Stromal cell of bone marrow (primary cell): ENCODE measurements at regions not wholly inside any gene's neighbourhood (a gene's known extent, or its start where the extent isn't known, plus 50 kb on each side); places are given as distances from the start of the nearest gene placed in this dataset.
"Not testable (repeated sequence)": the region's sequence is repeated elsewhere in the genome, so short reads cannot be mapped to it uniquely, and the experiment has no call there.

Experiments
- DNase-seq: peaks from one replicate; pipeline ENCODE4 v3.0.0-alpha.2; 2012; ENCODE audit warnings: low read depth

DNA sequence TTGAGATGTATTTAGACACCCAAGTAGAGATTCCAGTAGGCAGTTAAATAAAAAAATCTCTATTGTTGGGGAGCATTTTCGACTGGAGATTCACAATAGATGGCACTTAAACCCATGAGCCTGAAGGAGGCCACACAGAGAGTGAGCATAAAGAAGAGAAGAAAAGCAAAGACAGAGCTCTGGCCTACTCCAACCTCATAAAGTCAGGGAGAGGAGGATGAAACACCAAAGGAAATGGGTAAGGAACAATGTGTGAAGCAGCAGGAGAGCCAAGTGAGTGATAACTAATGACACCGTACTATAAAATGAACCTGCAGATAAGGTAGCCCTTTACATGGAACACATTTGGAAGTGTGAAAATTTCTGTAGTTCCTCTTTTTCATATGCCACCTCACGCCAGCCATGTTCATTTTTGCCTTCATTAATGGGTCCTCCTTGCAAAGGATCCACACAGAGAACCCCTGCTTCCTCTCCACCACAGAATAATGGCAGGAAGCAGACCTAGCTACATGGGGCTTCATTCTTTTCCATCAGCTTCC is 150.0 kb upstream of the SYT10 start:
- no peak for DNase-seq

DNA sequence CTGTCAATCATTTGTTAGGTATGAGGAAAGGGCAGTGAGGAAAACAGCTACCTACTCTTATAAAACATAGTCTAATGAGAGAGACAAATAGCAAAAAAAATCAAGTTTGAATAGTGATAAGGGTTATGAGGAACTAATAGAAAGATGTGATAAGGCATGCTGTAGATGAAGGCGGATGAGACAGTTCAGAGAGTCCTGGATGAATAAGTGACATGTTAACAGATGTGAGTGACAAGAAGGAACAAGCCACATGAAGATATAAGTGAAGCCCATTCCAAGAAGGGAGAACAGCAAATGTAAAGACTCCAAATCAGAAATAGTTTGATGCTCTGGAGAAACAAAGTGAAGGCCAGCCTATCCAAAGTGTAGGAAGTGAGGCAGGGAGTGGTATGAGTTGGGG is 154.1 kb upstream of the SYT10 start:
- DNase-seq, result no peak

DNA sequence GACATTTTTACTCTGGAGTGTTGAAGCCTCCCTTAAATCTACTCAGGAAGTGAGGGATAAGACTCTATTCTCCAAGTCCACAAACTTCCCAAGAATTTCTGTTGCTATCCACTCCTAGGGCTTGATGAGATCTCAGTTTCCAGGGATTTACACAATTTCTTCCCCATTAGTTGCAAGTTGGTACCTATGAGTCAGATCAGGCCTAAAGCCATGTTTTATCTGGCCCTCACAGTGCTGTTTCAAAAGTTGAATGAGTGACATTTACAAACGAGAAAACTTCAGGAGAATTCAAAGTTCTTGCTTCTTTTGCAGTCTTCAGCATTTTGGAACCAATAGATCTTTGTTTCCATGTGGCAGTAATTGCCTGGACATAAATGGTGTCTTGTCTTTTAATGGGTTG is 156.4 kb upstream of the SYT10 start:
- DNase-seq, result peak; percentile 47

- no peak for DNase-seq
These were observed 157.2 kb upstream of the SYT10 start for GRCh38 chr12:33596814-33597213.

DNA sequence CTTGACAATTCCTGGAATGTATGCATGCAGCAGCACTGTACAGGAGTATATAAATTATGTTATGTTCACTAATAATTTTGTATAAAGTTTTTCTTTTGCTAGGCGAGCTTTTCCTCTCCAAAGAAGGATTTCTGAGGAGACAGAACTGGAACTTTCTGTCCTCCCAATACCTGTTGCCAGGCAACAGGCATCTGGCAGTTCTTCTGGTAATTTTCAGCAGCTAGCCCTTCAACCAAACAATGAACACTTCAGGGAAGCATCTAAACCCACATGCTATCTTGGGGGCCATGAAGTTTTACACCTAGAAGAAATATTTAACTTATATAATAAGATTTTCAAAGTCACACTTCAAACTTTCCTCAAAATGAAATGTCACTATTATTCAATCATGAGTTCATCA is 162.9 kb upstream of the SYT10 start:
- DNase-seq, result no peak

- DNase-seq, result no peak
These were observed 166.1 kb upstream of the SYT10 start for GRCh38 chr12:33605757-33606156.

- no peak for DNase-seq
These were observed 170.3 kb upstream of the SYT10 start for GRCh38 chr12:33609910-33610309.

GRCh38 chr12:33614630-33615029 is 175.0 kb upstream of the SYT10 start:
- no peak for DNase-seq

GRCh38 chr12:33617218-33617617 is 177.6 kb upstream of the SYT10 start:
- no peak for DNase-seq

DNA sequence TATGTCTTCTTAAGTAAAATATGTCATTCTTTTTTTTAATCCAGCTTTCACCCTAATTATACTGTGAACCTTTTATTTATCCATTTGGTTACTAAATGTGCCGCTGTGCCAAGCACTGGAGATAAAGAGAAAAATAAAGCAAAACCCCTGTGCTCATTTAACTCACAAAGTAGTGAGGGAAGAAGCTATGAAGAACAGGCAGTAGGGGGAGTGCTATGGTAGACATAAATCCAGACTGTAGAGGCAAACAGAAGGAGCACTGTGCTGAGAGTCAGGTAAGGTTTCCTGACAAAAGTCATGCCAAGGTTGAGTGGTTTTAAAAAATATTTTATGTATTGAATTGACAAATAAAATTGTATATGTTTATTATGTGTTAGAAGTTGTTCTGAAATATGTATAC is 188.5 kb upstream of the SYT10 start:
- DNase-seq, result no peak

DNA sequence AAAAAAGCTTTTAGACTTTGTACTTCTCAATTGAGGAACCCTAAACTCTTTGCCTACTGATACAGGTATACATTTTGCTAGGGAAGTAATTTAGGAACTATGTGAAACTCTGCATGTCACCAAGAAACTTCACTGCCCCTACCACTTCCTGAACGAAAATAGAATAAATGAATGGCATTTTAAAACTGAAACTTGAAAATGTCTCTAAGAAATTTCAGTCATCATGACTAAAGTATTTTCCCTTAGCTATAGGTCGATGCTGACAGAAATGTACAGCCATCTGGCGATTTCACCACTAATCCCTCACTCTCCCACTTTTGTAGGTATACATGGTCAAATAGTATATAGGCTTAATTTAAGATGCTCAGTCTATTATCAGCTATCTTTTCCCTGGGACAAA is 194.9 kb upstream of the SYT10 start:
- no peak for DNase-seq

- not testable (repeated sequence) for DNase-seq
These were observed 197.3 kb upstream of the SYT10 start for GRCh38 chr12:33636930-33637329.

DNA sequence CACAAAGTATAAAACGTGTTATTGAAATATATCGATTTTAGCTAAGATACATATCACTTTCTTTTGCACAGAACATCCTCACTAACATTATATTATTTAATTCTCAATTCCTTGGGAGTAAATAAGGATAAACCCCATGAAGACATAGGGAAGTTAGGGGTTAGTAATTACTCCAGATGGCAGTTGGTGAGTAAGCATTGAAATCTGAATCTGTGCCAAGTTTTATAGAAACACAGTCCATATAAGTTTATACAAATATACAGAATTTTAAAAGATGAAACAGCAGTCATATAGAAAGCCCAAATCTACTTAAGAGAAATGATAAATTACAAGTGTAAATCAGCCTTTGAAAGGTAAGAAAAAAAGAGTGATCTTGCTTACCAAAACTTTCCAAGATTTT is 200.4 kb upstream of the SYT10 start:
- no peak for DNase-seq

GRCh38 chr12:33649992-33650391 is 210.4 kb upstream of the SYT10 start:
- no peak for DNase-seq

DNA sequence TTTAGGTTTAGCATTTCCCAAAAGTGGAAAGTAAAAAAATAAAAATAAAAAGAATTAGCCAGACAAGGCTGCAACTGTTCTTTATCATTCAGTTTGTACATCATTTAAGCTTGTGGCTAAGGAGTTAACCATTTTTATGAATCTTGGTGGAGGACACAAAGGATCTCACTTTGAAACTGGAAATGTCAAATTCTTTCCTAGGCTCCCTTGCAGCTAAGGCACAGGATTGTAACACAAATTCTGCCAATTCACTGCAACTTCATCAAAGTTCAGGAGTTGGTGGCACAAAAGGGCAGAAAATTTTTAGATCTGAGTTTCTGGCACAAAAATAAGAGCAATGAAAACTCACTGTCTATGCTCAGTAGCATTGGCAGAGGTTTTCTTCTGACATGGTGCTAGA is 211.2 kb upstream of the SYT10 start:
- no peak for DNase-seq

GRCh38 chr12:33653362-33653761 is 213.7 kb upstream of the SYT10 start:
- DNase-seq, result no peak

DNA sequence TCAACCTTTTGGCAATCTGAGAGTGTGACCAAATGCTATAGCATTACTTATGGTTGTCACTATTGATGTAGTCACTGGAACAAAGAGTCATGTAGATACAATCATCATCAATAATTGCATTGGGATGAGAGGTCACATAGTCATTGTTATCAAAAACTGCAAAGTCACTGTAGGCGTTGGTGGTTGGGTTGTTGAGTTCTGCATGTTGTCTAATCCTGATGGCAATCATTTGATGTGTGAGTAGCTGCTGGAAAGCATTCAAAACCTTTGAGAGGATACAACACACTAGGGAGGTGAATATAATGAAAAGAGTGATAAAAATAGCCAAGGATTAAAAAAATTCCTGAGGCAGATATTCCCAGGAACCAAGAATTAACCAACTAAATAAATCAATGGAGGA is 214.7 kb upstream of the SYT10 start:
- DNase-seq, result no peak

DNA sequence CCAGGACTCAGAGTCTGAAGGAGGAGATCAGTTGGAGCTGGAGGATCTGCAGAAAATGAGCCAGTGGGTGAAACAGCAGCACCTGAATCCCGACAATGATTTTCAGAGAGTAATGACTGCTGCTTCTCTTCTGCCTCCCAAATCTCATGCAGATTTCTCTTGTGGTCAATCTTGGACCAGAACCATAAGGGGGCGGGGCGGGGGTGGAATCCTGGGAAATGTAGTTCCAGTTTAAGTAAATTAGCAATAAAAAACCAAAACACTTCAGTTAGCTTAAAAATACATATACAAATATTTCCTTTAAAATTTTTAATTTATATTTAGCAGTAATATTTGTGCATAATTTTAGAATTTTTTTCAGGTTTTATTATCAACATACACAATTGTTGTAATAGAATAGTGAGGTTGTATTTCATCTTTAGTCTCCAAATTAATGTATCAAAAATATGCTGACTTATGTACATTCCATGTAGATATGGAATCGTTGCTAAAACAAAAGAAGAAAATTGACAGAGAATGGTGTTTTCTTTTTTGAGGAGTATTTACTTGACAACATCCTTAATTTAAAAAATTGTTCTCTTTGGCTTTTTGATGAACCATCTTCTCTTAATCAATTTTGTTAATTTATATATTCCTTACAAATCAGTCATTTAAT is 223.5 kb upstream of the SYT10 start:
- no peak for DNase-seq

DNA sequence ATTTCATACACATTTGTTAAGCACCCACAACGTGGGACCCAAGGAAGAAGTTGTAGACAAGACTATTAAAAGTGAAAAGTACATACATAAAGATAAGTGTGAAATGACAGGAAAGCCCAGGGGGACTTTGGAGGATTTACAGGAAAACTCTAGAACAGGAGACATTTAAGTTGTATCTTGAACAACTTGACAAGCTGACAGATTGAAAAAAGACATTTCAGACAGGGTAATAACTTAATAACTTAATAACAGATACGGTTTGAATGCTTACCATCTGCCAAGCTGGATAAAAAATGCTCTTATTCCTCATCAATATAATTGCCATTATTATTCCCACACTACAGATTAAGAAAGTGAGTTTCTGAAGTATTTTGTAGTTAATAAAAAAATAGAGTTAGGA is 229.7 kb upstream of the SYT10 start:
- DNase-seq, result no peak

DNA sequence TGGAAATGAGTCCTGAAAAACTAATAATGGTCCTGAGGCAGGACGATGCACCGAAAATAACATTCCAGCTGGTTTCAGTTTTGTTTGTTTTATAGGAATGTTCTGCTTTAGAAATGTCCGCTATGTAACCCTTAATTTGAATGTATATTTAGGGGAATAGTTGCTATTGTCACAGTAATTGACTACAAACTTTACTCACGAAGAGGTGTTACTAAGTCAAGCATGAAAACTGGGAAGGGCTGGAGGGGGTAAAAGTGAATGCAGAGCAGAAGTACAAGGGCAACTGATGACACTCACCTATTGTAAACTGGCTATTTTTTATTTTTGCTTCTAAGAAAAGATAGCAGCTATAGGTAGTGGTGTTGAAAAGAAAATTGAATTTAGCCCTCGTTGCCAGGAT is 230.7 kb upstream of the SYT10 start:
- no peak for DNase-seq

- DNase-seq, result no peak
These were observed 232.1 kb upstream of the SYT10 start for GRCh38 chr12:33671676-33672075.

DNA sequence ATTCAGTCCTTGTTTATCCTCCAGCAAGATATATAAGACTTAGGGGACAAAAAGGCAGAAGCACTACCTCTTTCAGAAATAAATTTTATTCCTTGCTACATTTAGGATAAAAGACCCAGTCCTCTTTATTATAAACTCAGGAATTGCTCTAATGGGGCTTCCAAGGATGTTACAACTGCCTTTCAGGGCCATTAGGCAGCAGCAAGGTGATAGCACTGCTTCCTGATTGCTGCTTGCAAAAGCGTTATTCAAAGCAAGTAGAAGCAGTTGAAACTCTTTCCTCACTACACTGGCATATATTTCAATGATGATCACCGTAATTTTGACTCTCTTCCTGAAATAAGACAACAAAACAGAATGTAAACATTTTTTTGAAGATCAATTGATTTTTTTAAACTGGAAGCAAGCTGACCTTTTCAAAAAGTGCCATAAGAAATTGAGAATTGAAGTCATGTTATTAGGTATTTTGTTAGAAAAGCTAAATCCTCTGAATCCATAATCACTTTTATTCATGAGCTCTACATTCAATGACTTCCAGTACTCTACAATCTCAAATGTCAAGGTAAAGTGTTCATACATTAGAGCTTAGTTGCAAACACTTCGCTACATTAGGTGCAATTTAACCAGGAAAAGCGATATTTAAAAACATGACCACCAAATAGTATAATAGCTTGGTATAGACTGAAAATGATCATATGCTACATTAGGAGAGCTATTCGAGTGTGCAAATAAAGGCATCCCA is 233.4 kb upstream of the SYT10 start:
- DNase-seq, result no peak

GRCh38 chr12:33676866-33677265 is 237.2 kb upstream of the SYT10 start:
- no peak for DNase-seq
